ENCODE measurements at regions not wholly inside any gene's neighbourhood (a gene's known extent, or its start where the extent isn't known, plus 50 kb on each side); places are given as distances from the start of the nearest gene placed in this dataset.

- H3K9me2 ChIP-seq (ENCODE audit: insufficient read depth), result no peaks in the 10 kb centered on the region
- no peaks in the 10 kb centered on the region for H3K4me1 ChIP-seq (ENCODE audit: control insufficient read depth in 1 of 2, insufficient read depth in 2 of 2, low read length in 2 of 2)
- peaks cover 22% of the 10 kb centered on the region for H3K27me3 ChIP-seq (ENCODE audit: insufficient read depth, low read length)
- no peak overlapping the region for H3K4me3 ChIP-seq (replicated peaks in 1 of 2; ENCODE audit: low read depth in 1 of 2, low read length in 2 of 2)
- ATAC-seq (no peak), DNase-seq (ENCODE audit: low read depth, low spot score) (no peak)
- H3K79me2 ChIP-seq (ENCODE audit: insufficient read depth, low read length), result no peaks in the 10 kb centered on the region
- CTCF ChIA-PET, result no interaction called here
- BruUV-seq (replicated peaks), result no TSS peak
- no peak overlapping the region for H3K9ac ChIP-seq (ENCODE audit: low read length)
- no peak for TF ChIP-seq ZNF274 (IDR thresholded peaks at IDR 0.05; ENCODE audit: low read depth, low read length)
- no peak for TF ChIP-seq SP1 (IDR thresholded peaks at IDR 0.05; ENCODE audit: low read depth)
- TF ChIP-seq CTCF (IDR thresholded peaks at IDR 0.05 in 2 of 3, conservative IDR thresholded peaks at IDR 0.05 in 1 of 3; ENCODE audit: borderline replicate concordance in 1 of 3, insufficient read depth in 1 of 3, low read depth in 2 of 3, low read length in 2 of 3), result no peak
- TF ChIP-seq ZBTB33 (IDR thresholded peaks at IDR 0.05; ENCODE audit: extremely low read depth, insufficient replicate concordance, low read length), result no peak
- TF ChIP-seq REST (IDR thresholded peaks at IDR 0.05; ENCODE audit: low read depth), result no peak
- TF ChIP-seq POLR2AphosphoS5 (IDR thresholded peaks at IDR 0.05; ENCODE audit: low read depth, low read length), result no peak
- TF ChIP-seq MAX (IDR thresholded peaks at IDR 0.05), result no peak
- TF ChIP-seq JUND (IDR thresholded peaks at IDR 0.05), result no peak
- TF ChIP-seq ATF3 (IDR thresholded peaks at IDR 0.05), result no peak
- TF ChIP-seq ELF1 (IDR thresholded peaks at IDR 0.05; ENCODE audit: borderline replicate concordance, low read depth), result no peak
- TF ChIP-seq SRF (IDR thresholded peaks at IDR 0.05; ENCODE audit: low read depth), result no peak
- TF ChIP-seq EZH2 (IDR thresholded peaks at IDR 0.05), result no peak
- TF ChIP-seq ZFX (IDR thresholded peaks at IDR 0.05), result no peak
- TF ChIP-seq EGR1 (IDR thresholded peaks at IDR 0.05; ENCODE audit: low read depth), result no peak
- TF ChIP-seq FOSL1 (IDR thresholded peaks at IDR 0.05; ENCODE audit: low read depth), result no peak
- TF ChIP-seq YY1 (IDR thresholded peaks at IDR 0.05; ENCODE audit: extremely low read depth, insufficient replicate concordance, low read depth, low read length), result no peak
- no peak overlapping the region for H2AFZ ChIP-seq (ENCODE audit: low read depth, low read length, poor library complexity, severe bottlenecking)
- no peaks in the 10 kb centered on the region for H3K9me3 ChIP-seq (ENCODE audit: control insufficient read depth in 1 of 2, insufficient read depth in 1 of 2, low read depth in 1 of 2, low read length in 2 of 2)
- RAD21 ChIA-PET (ENCODE audit: low non-redundant PET in 1 of 2, low total read pairs in 2 of 2, uncharacterized antibody in 2 of 2, unreplicated experiment in 2 of 2), result no interaction called here
- H3K27ac ChIP-seq (ENCODE audit: low read depth, low read length), result no peak overlapping the region
- intact Hi-C loops (cut with micrococcal nuclease), result no loop called here
- no peaks in the 10 kb centered on the region for H4K20me1 ChIP-seq (ENCODE audit: insufficient read depth)
- no peaks in the 10 kb centered on the region for H3K36me3 ChIP-seq (ENCODE audit: control insufficient read depth in 1 of 2, insufficient read depth in 2 of 2, low read length in 2 of 2)
- H3K4me2 ChIP-seq (ENCODE audit: low read length), result no peak overlapping the region
- POLR2A ChIA-PET, result no interaction called here
Measured at GRCh38 chr13:112253631-112254030, 122.5 kb upstream of the SPACA7 start.
